ENCODE measurements at regions not wholly inside any gene's neighbourhood (a gene's known extent, or its start where the extent isn't known, plus 50 kb on each side); places are given as distances from the start of the nearest gene placed in this dataset.

DNA sequence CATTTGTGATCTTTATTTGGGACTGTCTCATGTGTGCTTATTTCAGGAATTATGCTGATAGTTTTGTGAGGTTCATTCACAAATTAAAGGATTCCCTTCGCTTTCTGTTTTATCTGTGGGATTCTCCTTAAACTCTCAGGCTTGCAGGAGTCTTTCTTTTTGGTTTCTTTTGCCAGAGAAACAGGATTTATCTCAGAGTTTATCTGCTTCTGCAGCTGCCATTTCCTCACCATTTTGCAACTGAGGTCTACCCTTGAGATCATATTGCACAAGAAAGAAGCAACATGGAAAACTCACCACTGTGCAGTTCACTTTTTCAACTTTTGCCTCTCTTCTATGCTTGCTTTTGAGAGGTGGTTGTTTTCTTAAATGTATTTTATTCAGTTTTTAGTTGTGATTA lies 201.0 kb downstream of the PRL start:
- TF ChIP-seq, protein P1, sequence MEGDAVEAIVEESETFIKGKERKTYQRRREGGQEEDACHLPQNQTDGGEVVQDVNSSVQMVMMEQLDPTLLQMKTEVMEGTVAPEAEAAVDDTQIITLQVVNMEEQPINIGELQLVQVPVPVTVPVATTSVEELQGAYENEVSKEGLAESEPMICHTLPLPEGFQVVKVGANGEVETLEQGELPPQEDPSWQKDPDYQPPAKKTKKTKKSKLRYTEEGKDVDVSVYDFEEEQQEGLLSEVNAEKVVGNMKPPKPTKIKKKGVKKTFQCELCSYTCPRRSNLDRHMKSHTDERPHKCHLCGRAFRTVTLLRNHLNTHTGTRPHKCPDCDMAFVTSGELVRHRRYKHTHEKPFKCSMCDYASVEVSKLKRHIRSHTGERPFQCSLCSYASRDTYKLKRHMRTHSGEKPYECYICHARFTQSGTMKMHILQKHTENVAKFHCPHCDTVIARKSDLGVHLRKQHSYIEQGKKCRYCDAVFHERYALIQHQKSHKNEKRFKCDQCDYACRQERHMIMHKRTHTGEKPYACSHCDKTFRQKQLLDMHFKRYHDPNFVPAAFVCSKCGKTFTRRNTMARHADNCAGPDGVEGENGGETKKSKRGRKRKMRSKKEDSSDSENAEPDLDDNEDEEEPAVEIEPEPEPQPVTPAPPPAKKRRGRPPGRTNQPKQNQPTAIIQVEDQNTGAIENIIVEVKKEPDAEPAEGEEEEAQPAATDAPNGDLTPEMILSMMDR (conservative IDR thresholded peaks at IDR 0.05; ENCODE audit: low read length) = no peak
- TF ChIP-seq EZH2phosphoT487 (IDR thresholded peaks at IDR 0.05; ENCODE audit: borderline replicate concordance, low read depth, low read length) = no peak
